Mucosa of stomach (tissue), 1 donor: ENCODE measurements at regions not wholly inside any gene's neighbourhood (a gene's known extent, or its start where the extent isn't known, plus 50 kb on each side); places are given as distances from the start of the nearest gene placed in this dataset.

Experiments
- H3K27me3 ChIP-seq: one replicate; pipeline ENCODE4 v1.7.0; 2013; ENCODE audit warnings: mild to moderate bottlenecking, low read length; ENCODE audit not compliant: control insufficient read depth, insufficient read depth
- H3K36me3 ChIP-seq: one replicate; pipeline ENCODE4 v1.7.0; 2013; ENCODE audit warnings: low read length; ENCODE audit not compliant: control insufficient read depth, insufficient read depth
- H3K4me1 ChIP-seq: one replicate; pipeline ENCODE4 v1.7.0; 2013; ENCODE audit warnings: mild to moderate bottlenecking, low read length; ENCODE audit not compliant: control insufficient read depth, insufficient read depth
- H3K4me3 ChIP-seq: one replicate; pipeline ENCODE4 v1.7.0; 2013; ENCODE audit warnings: low read length
- H3K9ac ChIP-seq: one replicate; pipeline ENCODE4 v1.7.0; 2013; ENCODE audit warnings: mild to moderate bottlenecking, low read length, moderate library complexity
- H3K9me3 ChIP-seq: one replicate; pipeline ENCODE4 v1.7.0; 2013; ENCODE audit warnings: mild to moderate bottlenecking, low read length, moderate library complexity; ENCODE audit not compliant: control insufficient read depth
- donor health status: Pancreatic carcinoma.

DNA sequence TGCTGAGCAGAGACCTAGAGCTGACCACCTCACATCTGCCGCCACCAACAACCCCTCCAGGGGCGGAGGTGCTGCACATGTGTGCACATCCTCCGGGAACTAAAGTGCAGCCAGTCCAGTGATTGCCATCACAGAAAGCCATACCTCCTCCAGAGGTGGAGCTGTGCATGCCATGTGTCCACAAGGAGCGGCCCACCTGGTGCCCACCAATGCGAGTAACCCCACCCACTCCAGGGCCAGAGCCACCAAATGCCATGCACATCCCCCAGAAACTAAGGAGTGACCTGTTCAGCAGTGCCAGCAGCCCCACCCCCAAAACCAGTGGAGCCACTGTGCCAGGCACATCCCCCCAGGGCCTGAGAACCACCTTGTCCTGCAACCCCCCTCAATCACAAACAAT lies 557.9 kb downstream of the UQCRFS1 start:
- H3K27me3 ChIP-seq: no peaks in the 10 kb centered on the region
- no peaks in the 10 kb centered on the region for H3K9me3 ChIP-seq
- H3K4me1 ChIP-seq: no peaks in the 10 kb centered on the region
- H3K4me3 ChIP-seq: no peak overlapping the region
- no peak overlapping the region for H3K9ac ChIP-seq
- no peaks in the 10 kb centered on the region for H3K36me3 ChIP-seq

- Histone ChIP-seq H3K9me3 (no peaks in the 10 kb centered on the region), H3K9ac (no peak overlapping the region), H3K4me1 (no peaks in the 10 kb centered on the region), H3K4me3 (no peak overlapping the region), H3K36me3 (no peaks in the 10 kb centered on the region), H3K27me3 (no peaks in the 10 kb centered on the region)
Observed at GRCh38 chr19:28652765-28653164, 560.2 kb downstream of the UQCRFS1 start.

DNA sequence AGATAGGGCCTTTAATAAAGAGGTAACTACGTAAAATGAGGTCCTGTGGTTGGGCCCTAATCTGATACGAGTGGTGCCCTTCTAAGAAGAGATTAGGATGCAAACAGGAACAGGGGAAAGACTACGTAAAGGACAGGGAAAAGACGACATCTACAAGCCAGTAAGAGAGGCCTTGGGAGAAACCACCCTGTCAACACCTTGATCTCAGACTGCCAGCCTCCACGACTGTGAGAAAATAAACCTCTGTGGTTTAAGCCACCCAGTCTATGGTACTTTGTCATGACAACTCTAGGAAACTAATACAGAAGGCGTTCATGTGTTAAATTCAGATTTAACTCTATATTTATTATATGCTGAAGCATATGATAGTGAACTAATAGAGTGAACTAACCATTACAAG lies 566.3 kb downstream of the UQCRFS1 start:
- H3K36me3 ChIP-seq: no peaks in the 10 kb centered on the region
- no peak overlapping the region for H3K9ac ChIP-seq
- H3K9me3 ChIP-seq: no peaks in the 10 kb centered on the region
- no peak overlapping the region for H3K4me3 ChIP-seq
- H3K4me1 ChIP-seq: no peaks in the 10 kb centered on the region
- H3K27me3 ChIP-seq: no peaks in the 10 kb centered on the region

DNA sequence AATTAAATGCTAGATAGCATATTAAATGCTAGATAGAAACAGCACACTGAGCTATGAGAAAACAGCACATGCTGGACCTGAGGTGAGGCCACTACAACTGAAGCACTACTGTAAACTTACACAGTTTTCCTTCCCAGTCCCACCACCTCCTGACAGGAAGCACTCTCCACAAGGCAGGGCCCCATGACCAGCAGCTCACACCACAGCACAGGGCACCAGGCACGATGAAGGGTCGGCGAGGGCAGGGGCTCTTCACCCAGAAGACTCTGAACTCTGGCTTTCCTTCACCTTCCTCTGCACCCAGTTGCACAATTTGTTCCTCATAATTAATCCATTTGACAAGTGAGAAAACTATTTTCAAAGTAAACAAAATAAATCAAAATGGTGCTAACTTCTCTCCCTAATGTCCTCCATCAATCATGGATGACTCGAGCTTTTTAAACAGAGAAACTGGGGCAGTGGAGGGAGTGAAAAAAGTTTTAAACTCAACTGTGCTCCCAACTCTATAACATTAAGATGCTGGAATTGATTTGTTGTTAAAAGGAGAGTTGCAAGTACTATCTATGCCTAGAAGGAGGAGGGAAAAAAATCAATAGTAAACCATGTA lies 568.7 kb downstream of the UQCRFS1 start:
- H3K4me1 ChIP-seq: no peaks in the 10 kb centered on the region
- no peaks in the 10 kb centered on the region for H3K27me3 ChIP-seq
- no peak overlapping the region for H3K9ac ChIP-seq
- H3K4me3 ChIP-seq: no peak overlapping the region
- no peaks in the 10 kb centered on the region for H3K36me3 ChIP-seq
- H3K9me3 ChIP-seq: no peaks in the 10 kb centered on the region

DNA sequence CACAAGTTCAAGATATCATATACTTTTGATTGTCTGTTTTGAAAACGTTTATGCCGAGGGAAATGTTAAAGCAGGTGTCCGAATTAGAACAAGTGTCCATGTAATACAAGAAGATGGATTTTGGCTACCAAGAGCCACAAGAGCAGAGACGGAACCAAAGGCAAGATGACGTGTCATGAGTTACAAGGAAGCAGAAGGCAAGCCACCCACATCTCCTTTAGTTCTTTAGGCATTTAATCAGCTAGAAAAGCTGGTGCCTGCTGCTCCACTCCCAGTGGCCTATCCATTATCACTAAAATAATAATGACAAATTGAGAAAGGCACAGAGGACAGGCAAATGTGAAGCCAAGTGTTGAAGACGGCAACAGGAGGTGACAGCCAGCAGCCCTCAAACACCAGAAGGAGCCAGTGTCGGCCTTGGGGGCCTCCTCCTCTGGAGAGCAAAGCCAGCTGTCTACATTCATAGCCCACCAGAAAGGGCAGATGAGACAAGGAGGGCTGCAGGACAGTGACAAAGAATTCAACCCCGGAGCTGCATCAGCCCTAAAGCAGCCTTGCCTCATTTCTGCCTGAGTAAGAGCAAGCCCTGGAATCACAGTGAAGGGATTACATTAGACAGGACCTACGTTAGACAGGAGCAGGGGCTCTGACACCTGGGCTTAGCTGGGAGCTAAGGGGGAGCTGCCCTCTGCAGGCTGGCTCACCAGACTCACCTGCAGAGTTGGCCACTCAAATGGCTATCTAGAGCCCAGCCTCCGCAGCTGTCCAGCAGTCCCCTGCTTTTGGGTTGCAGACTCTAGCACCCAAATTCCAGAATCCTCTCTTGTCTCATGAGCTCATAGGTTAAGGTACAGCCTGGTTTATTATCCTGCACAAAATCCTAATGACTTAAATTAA lies 569.9 kb downstream of the UQCRFS1 start:
- H3K9ac ChIP-seq: no peak overlapping the region
- H3K4me1 ChIP-seq: no peaks in the 10 kb centered on the region
- H3K36me3 ChIP-seq: no peaks in the 10 kb centered on the region
- no peaks in the 10 kb centered on the region for H3K9me3 ChIP-seq
- H3K4me3 ChIP-seq: no peak overlapping the region
- H3K27me3 ChIP-seq: no peaks in the 10 kb centered on the region

DNA sequence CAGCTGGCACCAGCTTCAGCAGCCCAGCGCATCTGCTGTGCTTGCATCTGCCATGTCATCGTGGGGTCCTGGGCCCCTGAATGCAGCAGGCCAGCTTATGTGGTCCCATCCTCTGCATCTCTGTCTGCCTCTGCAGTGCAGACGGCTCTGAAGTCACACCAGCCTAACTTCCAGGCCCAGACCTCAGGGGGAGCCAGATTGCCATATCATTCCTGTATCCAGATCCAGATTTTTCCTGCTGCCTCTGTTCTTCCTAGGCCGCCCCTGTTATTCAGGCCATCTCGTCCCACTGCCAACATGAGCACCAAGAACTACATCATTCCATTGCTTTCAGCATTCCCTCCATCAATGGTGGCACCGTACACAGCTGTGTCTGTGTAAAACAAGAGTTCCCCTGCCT lies 571.6 kb downstream of the UQCRFS1 start:
- Histone ChIP-seq H3K9me3 (no peaks in the 10 kb centered on the region), H3K27me3 (no peaks in the 10 kb centered on the region), H3K9ac (no peak overlapping the region), H3K4me1 (no peaks in the 10 kb centered on the region), H3K4me3 (no peak overlapping the region), H3K36me3 (no peaks in the 10 kb centered on the region)

- no peaks in the 10 kb centered on the region for H3K4me1 ChIP-seq
Observed at GRCh38 chr19:28640506-28640905, 572.4 kb downstream of the UQCRFS1 start.

GRCh38 chr19:28638445-28638844 lies 574.5 kb downstream of the UQCRFS1 start:
- H3K27me3 ChIP-seq: no peaks in the 10 kb centered on the region
- no peak overlapping the region for H3K9ac ChIP-seq
- no peaks in the 10 kb centered on the region for H3K4me1 ChIP-seq
- no peak overlapping the region for H3K4me3 ChIP-seq
- no peaks in the 10 kb centered on the region for H3K36me3 ChIP-seq
- no peaks in the 10 kb centered on the region for H3K9me3 ChIP-seq

More at GRCh38 chr19:28640506-28640905, 572.4 kb downstream of the UQCRFS1 start:
- H3K36me3 ChIP-seq: no peaks in the 10 kb centered on the region
- no peak overlapping the region for H3K9ac ChIP-seq
- no peak overlapping the region for H3K4me3 ChIP-seq
- no peaks in the 10 kb centered on the region for H3K27me3 ChIP-seq
- H3K9me3 ChIP-seq: no peaks in the 10 kb centered on the region

DNA sequence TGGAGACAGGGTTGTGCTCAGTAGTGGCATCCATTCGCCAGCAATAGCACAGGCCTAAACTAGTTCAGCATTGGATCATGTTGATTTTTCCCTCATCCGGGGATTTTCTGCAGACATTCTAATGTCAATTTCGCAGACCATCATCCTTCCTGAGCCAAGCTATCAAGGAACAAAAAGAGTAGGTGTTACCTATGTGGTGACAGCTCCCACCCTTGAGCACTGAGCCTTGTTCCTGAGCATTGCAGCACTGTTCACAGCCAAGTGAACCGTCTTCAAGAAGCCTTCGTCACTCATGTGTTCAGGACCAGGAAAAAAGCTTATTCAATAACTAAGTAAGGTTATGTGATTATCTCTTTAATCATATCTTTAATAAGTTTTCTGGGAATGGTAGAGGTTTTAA lies 576.2 kb downstream of the UQCRFS1 start:
- Histone ChIP-seq H3K9me3 (no peaks in the 10 kb centered on the region), H3K9ac (no peak overlapping the region), H3K27me3 (no peaks in the 10 kb centered on the region), H3K36me3 (no peaks in the 10 kb centered on the region), H3K4me1 (no peaks in the 10 kb centered on the region), H3K4me3 (no peak overlapping the region)

DNA sequence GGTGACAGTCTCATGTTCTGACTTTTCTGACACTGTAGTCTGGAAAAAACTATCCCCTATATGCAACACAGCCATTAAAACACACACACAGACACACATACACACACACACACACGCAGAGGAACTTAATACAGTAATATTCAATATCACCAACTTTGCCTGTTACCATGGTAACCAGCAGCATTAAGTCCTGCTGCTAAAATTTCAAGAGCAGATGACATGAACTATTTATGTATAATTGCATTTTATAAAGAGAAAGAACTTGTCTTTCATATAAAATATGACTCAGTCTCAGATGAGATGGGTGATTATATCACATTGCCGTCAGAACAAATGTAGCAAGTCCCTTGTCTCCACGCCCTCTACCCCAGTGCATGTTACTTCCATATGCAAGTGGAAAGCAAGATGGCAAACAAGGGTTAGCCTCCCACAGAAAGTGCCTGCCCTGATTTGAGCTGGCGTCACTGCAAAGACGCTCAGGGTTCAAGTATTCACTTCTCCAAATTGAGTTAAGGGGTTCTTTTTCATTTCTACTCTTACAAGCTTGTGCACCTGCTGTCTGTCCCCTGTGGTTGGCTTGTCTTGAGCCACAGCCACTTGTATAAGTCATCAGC lies 576.8 kb downstream of the UQCRFS1 start:
- no peaks in the 10 kb centered on the region for H3K9me3 ChIP-seq
- H3K36me3 ChIP-seq: no peaks in the 10 kb centered on the region
- no peaks in the 10 kb centered on the region for H3K4me1 ChIP-seq
- no peaks in the 10 kb centered on the region for H3K27me3 ChIP-seq
- no peak overlapping the region for H3K4me3 ChIP-seq
- no peak overlapping the region for H3K9ac ChIP-seq

- Histone ChIP-seq H3K4me3 (no peak overlapping the region), H3K9ac (no peak overlapping the region), H3K36me3 (no peaks in the 10 kb centered on the region), H3K27me3 (no peaks in the 10 kb centered on the region), H3K9me3 (no peaks in the 10 kb centered on the region), H3K4me1 (no peaks in the 10 kb centered on the region)
Observed at GRCh38 chr19:28634837-28635236, 578.1 kb downstream of the UQCRFS1 start.

DNA sequence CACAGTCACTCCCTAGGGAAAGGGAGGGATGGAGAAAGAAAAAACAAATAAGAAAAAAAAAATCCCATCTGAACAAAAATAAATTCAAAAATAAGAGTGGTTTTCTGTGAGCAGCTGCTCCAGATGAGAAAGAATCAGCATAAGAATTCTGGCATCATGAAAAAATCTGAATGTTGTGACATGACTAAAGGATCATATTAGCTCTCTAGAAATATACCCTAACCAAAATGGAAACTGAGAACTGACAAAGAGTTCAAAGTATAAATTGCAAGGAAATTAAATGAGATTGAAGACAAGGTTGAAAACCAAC lies 579.0 kb downstream of the UQCRFS1 start:
- no peak overlapping the region for H3K4me3 ChIP-seq
- no peaks in the 10 kb centered on the region for H3K9me3 ChIP-seq
- no peaks in the 10 kb centered on the region for H3K4me1 ChIP-seq
- H3K27me3 ChIP-seq: no peaks in the 10 kb centered on the region
- no peaks in the 10 kb centered on the region for H3K36me3 ChIP-seq
- no peak overlapping the region for H3K9ac ChIP-seq
